Prostate gland (tissue), 2 donors: ENCODE measurements at regions not wholly inside any gene's neighbourhood (a gene's known extent, or its start where the extent isn't known, plus 50 kb on each side); places are given as distances from the start of the nearest gene placed in this dataset.
"Not testable (repeated sequence)": the region's sequence is repeated elsewhere in the genome, so short reads cannot be mapped to it uniquely, and the experiment has no call there.

ENCODE experiments used
- CTCF ChIP-seq, 4 experiments: fragments of 200-600 bp in 2 of 4; fragments of 450-650 bp in 2 of 4; sonication (generic) in 2 of 4; IDR thresholded peaks; 1 replicate in 3 of 4; 2 replicates in 1 of 4; pipeline ENCODE4 v1.5.1; 2016 to 2019; ENCODE audit warnings: antibody characterized with exemption in 4 of 4, mild to moderate bottlenecking in 2 of 4, moderate library complexity in 2 of 4
- POLR2AphosphoS5 ChIP-seq: sonication (generic); formaldehyde crosslinking; IDR thresholded peaks from one replicate; pipeline ENCODE4 v1.6.1; 2017; ENCODE audit warnings: antibody characterized with exemption

- not testable (repeated sequence) for TF ChIP-seq CTCF (IDR thresholded peaks at IDR 0.05); POLR2AphosphoS5
Observed at GRCh38 chr7:130957722-130958435, 223.9 kb upstream of the KLF14 start.
